Heart left ventricle (tissue), 16 donors: ENCODE measurements at regions not wholly inside any gene's neighbourhood (a gene's known extent, or its start where the extent isn't known, plus 50 kb on each side); places are given as distances from the start of the nearest gene placed in this dataset.

Experiments used
- ATAC-seq, 4 donors: fragments of 200-7000 bp; cut with Tn5 transposase; one replicate each; pipeline ENCODE4 v1.9.1; 2020 to 2022; ENCODE audit warnings: moderate library complexity in 4 of 4, mild to moderate bottlenecking in 3 of 4, moderate number of reproducible peaks in 1 of 4
- DNase-seq, 5 donors: peaks; one replicate each; pipeline ENCODE4 v3.0.0-alpha.2; 2020
- H3K27ac ChIP-seq, 12 donors: fragments of 200-600 bp; sonication (generic) in 4 of 12; one replicate each; pipeline versions ENCODE4 v1.5.0 to v1.8.0; 2016 to 2022; ENCODE audit warnings: mild to moderate bottlenecking in 2 of 12
- H3K27me3 ChIP-seq, 9 donors: fragments of 200-600 bp; sonication (generic) in 2 of 9; one replicate each; pipeline versions ENCODE4 v1.5.1 to v1.8.0; 2016 to 2022; ENCODE audit warnings: mild to moderate bottlenecking in 3 of 9
- H3K36me3 ChIP-seq, 9 donors: fragments of 200-600 bp; sonication (generic) in 2 of 9; one replicate each; pipeline versions ENCODE4 v1.5.0 to v1.8.0; 2018 to 2022; ENCODE audit warnings: mild to moderate bottlenecking in 2 of 9
- H3K4me1 ChIP-seq, 12 donors: fragments of 200-600 bp; sonication (generic) in 4 of 12; one replicate each; pipeline versions ENCODE4 v1.5.0 to v1.8.0; 2016 to 2022; ENCODE audit warnings: mild to moderate bottlenecking in 3 of 12
- H3K4me3 ChIP-seq, 12 donors: fragments of 200-600 bp; sonication (generic) in 4 of 12; one replicate each; pipeline versions ENCODE4 v1.5.0 to v1.8.0; 2017 to 2022; ENCODE audit warnings: mild to moderate bottlenecking in 9 of 12, moderate library complexity in 4 of 12
- H3K9me3 ChIP-seq, 12 donors: fragments of 200-600 bp; sonication (generic) in 4 of 12; one replicate each; pipeline versions ENCODE4 v1.5.0 to v1.8.0; 2016 to 2022; ENCODE audit warnings: mild to moderate bottlenecking in 1 of 12
- CTCF ChIP-seq, 12 donors: fragments of 200-600 bp; sonication (generic) in 4 of 12; IDR thresholded peaks; one replicate each; pipeline versions ENCODE4 v1.5.0 to v1.8.0; 2018 to 2022; ENCODE audit warnings: antibody characterized with exemption in 12 of 12, mild to moderate bottlenecking in 5 of 12
- POLR2A ChIP-seq, 2 donors: fragments of 450-650 bp; IDR thresholded peaks; one replicate each; pipeline ENCODE4 v1.6.1; 2017; ENCODE audit warnings: antibody characterized with exemption in 2 of 2, mild to moderate bottlenecking in 2 of 2, moderate library complexity in 2 of 2
- WGBS, 4 donors: extraction: QIAGEN DNeasy Blood & Tissue Kit in 2 of 4; methylation state at CpG; one replicate each; pipeline versions ENCODE4 v1.1.5 to v1.1.7; 2013 to 2018; 5-methylcytosine and 5-hydroxymethylcytosine counted together
- intact Hi-C, 10 donors: fragments of 100-400 bp; cut with DNase I; formaldehyde crosslinking; loops; one replicate each; pipeline versions ENCODE4 v1.11.1 to v1.14.2; 2022
- donor health status: ischemic (EF 13 %, LVEDD 7.1; RV severe dilation, severe dysfunction).
- donor health status: healthy with polysubstance abuse.
- donor health status: DM: no; HTN: yes; CAD: no.
- donor health status: DM: no; HTN: no; CAD: no.
- donor health status: ischemic (EF 25% LVEDD 6.9; RV normal size, moderate dysfunction).
- donor health status: ischemic (EF 25% LVEDD 5.7; RV mildly dilated, moderate dysfunction).
- donor health status: healthy.
- donor health status: DM: yes; HTN: yes; CAD: no.
- donor health status: ischemic (EF 35%, LVEDD 5.7; RV mildly dilated, moderate dysfunction).
- donor health status: nonischemic (EF 11% LVEDD 7.7; RV severe dilation, severe dysfunction).
- donor health status: DM: yes; HTN: yes; CAD: no.
- donor health status: PGD.
- donor health status: ischemic (EF 29% LVEDD 5.4; RV normal size, mild dysfunction).
- donor health status: nonischemic (EF 23%, LVEDD 6.1; RV moderate dilation, normal function).

- Histone ChIP-seq H3K4me1 (no peaks in the 10 kb centered on the region), H3K4me3 (no peak overlapping the region), H3K27me3 (no peaks in the 10 kb centered on the region), H3K36me3 (no peaks in the 10 kb centered on the region), H3K9me3 (no peaks in the 10 kb centered on the region), H3K27ac (no peak overlapping the region)
- ATAC-seq (no peak), DNase-seq (no peak)
- 82 to 87% (median 84%) methylated on average over 2 of the region's 2 CpGs for WGBS, 4 donors
- TF ChIP-seq CTCF (IDR thresholded peaks at IDR 0.05) = no peak
- TF ChIP-seq POLR2A (IDR thresholded peaks at IDR 0.05) = no peak
- intact Hi-C loops = no loop called here
Measured at GRCh38 chr3:147007736-147008245, 398.6 kb downstream of the ZIC4 start.

GRCh38 chr3:147002721-147003120 lies 397.6 kb upstream of the PLSCR5 start:
- no peak for ATAC-seq
- no peak overlapping the region for H3K27ac ChIP-seq
- TF ChIP-seq POLR2A (IDR thresholded peaks at IDR 0.05) (no peak), CTCF (IDR thresholded peaks at IDR 0.05) (no peak)
- H3K4me1 ChIP-seq = no peaks in the 10 kb centered on the region
- 89 to 94% (median 93%) methylated on average over 2 of the region's 2 CpGs for WGBS, 4 donors
- H3K36me3 ChIP-seq = no peaks in the 10 kb centered on the region
- H3K4me3 ChIP-seq = no peak overlapping the region
- no peak for DNase-seq
- no peaks in the 10 kb centered on the region for H3K27me3 ChIP-seq
- H3K9me3 ChIP-seq = peaks cover 0 to 7% (median under 1%) of the 10 kb centered on the region in 12 donors
- intact Hi-C loops = no loop called here

GRCh38 chr3:147000274-147000673 lies 395.1 kb upstream of the PLSCR5 start:
- H3K9me3 ChIP-seq = peaks cover 0 to 14% (median 3%) of the 10 kb centered on the region in 12 donors
- DNase-seq (no peak), ATAC-seq (no peak)
- H3K27ac ChIP-seq = no peak overlapping the region
- intact Hi-C loops = no loop called here
- H3K4me1 ChIP-seq = no peaks in the 10 kb centered on the region
- 72 to 82% (median 77%) methylated on average over 2 of the region's 2 CpGs for WGBS, 4 donors
- no peaks in the 10 kb centered on the region for H3K27me3 ChIP-seq
- no peak overlapping the region for H3K4me3 ChIP-seq
- no peaks in the 10 kb centered on the region for H3K36me3 ChIP-seq
- TF ChIP-seq CTCF (IDR thresholded peaks at IDR 0.05) = no peak
- no peak for TF ChIP-seq POLR2A (IDR thresholded peaks at IDR 0.05)

- no peak for ATAC-seq
- WGBS, 4 donors = 87 to 93% (median 91%) methylated on average over 1 of the region's 1 CpG
- intact Hi-C loops = no loop called here
- H3K27ac ChIP-seq = no peak overlapping the region
- no peak for DNase-seq
- no peak for TF ChIP-seq CTCF (IDR thresholded peaks at IDR 0.05)
- TF ChIP-seq POLR2A (IDR thresholded peaks at IDR 0.05) = no peak
- H3K36me3 ChIP-seq = no peaks in the 10 kb centered on the region
- no peaks in the 10 kb centered on the region for H3K4me1 ChIP-seq
- H3K27me3 ChIP-seq = no peaks in the 10 kb centered on the region
- peaks cover 0 to 4% (median 0%) of the 10 kb centered on the region in 12 donors for H3K9me3 ChIP-seq
- H3K4me3 ChIP-seq = no peak overlapping the region
Measured at GRCh38 chr3:146991907-146992306, 386.8 kb upstream of the PLSCR5 start.
